Body of pancreas (tissue), 4 donors: ENCODE measurements at regions not wholly inside any gene's neighbourhood (a gene's known extent, or its start where the extent isn't known, plus 50 kb on each side); places are given as distances from the start of the nearest gene placed in this dataset.

Experiments used
- CTCF ChIP-seq, 7 experiments: fragments of 450-650 bp in 4 of 7; fragments of 200-600 bp in 3 of 7; sonication (generic) in 3 of 7; IDR thresholded peaks; one replicate each; pipeline ENCODE4 v1.5.1; 2016 to 2019; ENCODE audit warnings: antibody characterized with exemption in 7 of 7
- POLR2A ChIP-seq, 3 donors: fragments of 450-650 bp; IDR thresholded peaks; one replicate each; pipeline ENCODE4 v1.6.1; 2016; ENCODE audit warnings: antibody characterized with exemption in 3 of 3, mild to moderate bottlenecking in 2 of 3

GRCh38 chr12:92571169-92571568, 131.6 kb upstream of the PLEKHG7 start:
- TF ChIP-seq POLR2A (IDR thresholded peaks at IDR 0.05) (no peak), CTCF (IDR thresholded peaks at IDR 0.05) (no peak)
